Ishikawa (cell line): ENCODE measurements at regions not wholly inside any gene's neighbourhood (a gene's known extent, or its start where the extent isn't known, plus 50 kb on each side); places are given as distances from the start of the nearest gene placed in this dataset.

Experiments
- CEBPB ChIP-seq: IDR thresholded peaks from 2 replicates; pipeline ENCODE4 v1.6.1; 2012
- CREB1 ChIP-seq: IDR thresholded peaks from 2 replicates; pipeline ENCODE4 v1.6.1; 2012; ENCODE audit warnings: low read depth
- EGR1 ChIP-seq: IDR thresholded peaks from 2 replicates; pipeline ENCODE4 v1.6.1; 2012
- EP300 ChIP-seq: IDR thresholded peaks from 2 replicates; pipeline ENCODE4 v1.6.1; 2012; ENCODE audit warnings: borderline replicate concordance
- FOXM1 ChIP-seq: IDR thresholded peaks from 2 replicates; pipeline ENCODE4 v1.6.1; 2012; ENCODE audit warnings: low read depth, borderline replicate concordance
- NFIC ChIP-seq: IDR thresholded peaks from 2 replicates; pipeline ENCODE4 v1.6.1; 2012
- RAD21 ChIP-seq: IDR thresholded peaks from 2 replicates; pipeline ENCODE4 v1.6.1; 2012; ENCODE audit warnings: low read depth
- TAF1 ChIP-seq: IDR thresholded peaks from 2 replicates; pipeline ENCODE4 v1.6.1; 2012; ENCODE audit warnings: low read depth, mild to moderate bottlenecking
- TCF12 ChIP-seq: IDR thresholded peaks from 2 replicates; pipeline ENCODE4 v1.6.1; 2012; ENCODE audit warnings: low read depth
- TEAD4 ChIP-seq: IDR thresholded peaks from 2 replicates; pipeline ENCODE4 v1.6.1; 2012
- YY1 ChIP-seq: IDR thresholded peaks from 2 replicates; pipeline ENCODE4 v1.6.1; 2012; ENCODE audit warnings: low read depth
- ZBTB7A ChIP-seq: IDR thresholded peaks from 2 replicates; pipeline ENCODE4 v1.6.1; 2012; ENCODE audit warnings: low read depth
- TF ChIP-seq, protein P1 (sequence below): IDR thresholded peaks from 2 replicates; pipeline ENCODE4 v1.6.1; 2012
- TF ChIP-seq, protein P2 (sequence below): IDR thresholded peaks from 2 replicates; pipeline ENCODE4 v1.6.1; 2012; ENCODE audit warnings: low read depth, mild to moderate bottlenecking
- TF ChIP-seq, protein P3 (sequence below): IDR thresholded peaks from 2 replicates; pipeline ENCODE4 v1.6.1; 2012

DNA sequence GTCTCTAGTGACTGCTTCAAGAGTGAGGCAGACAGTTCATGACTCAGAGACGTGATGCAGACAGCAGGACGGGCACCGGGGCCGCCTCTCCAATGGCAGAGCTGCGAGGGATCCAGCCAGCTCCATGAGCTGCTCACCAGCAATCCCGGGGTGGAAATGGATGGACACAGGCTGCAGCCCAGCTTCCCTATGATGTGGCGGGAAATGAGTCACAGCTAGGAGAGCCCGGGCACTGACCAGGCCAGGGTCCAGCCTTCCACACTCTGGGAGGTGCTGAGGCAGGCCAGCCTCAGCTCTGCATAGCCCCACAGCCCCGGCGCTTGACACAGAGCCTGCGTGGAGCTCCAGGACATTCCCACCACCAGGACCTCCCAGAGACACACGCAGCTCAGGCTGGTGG, 244.8 kb upstream of the IRX2 start:
- TF ChIP-seq TEAD4: no peak
- no peak for TF ChIP-seq TCF12
- TF ChIP-seq, protein P1, sequence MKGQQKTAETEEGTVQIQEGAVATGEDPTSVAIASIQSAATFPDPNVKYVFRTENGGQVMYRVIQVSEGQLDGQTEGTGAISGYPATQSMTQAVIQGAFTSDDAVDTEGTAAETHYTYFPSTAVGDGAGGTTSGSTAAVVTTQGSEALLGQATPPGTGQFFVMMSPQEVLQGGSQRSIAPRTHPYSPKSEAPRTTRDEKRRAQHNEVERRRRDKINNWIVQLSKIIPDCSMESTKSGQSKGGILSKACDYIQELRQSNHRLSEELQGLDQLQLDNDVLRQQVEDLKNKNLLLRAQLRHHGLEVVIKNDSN: no peak
- TF ChIP-seq NFIC: no peak
- TF ChIP-seq TAF1: no peak
- no peak for TF ChIP-seq EGR1
- TF ChIP-seq, protein P2, sequence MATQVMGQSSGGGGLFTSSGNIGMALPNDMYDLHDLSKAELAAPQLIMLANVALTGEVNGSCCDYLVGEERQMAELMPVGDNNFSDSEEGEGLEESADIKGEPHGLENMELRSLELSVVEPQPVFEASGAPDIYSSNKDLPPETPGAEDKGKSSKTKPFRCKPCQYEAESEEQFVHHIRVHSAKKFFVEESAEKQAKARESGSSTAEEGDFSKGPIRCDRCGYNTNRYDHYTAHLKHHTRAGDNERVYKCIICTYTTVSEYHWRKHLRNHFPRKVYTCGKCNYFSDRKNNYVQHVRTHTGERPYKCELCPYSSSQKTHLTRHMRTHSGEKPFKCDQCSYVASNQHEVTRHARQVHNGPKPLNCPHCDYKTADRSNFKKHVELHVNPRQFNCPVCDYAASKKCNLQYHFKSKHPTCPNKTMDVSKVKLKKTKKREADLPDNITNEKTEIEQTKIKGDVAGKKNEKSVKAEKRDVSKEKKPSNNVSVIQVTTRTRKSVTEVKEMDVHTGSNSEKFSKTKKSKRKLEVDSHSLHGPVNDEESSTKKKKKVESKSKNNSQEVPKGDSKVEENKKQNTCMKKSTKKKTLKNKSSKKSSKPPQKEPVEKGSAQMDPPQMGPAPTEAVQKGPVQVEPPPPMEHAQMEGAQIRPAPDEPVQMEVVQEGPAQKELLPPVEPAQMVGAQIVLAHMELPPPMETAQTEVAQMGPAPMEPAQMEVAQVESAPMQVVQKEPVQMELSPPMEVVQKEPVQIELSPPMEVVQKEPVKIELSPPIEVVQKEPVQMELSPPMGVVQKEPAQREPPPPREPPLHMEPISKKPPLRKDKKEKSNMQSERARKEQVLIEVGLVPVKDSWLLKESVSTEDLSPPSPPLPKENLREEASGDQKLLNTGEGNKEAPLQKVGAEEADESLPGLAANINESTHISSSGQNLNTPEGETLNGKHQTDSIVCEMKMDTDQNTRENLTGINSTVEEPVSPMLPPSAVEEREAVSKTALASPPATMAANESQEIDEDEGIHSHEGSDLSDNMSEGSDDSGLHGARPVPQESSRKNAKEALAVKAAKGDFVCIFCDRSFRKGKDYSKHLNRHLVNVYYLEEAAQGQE: no peak
- TF ChIP-seq, protein P3, sequence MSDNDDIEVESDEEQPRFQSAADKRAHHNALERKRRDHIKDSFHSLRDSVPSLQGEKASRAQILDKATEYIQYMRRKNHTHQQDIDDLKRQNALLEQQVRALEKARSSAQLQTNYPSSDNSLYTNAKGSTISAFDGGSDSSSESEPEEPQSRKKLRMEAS: no peak
- TF ChIP-seq CEBPB: no peak
- no peak for TF ChIP-seq EP300
- TF ChIP-seq YY1: no peak
- TF ChIP-seq CREB1: no peak
- no peak for TF ChIP-seq ZBTB7A
- no peak for TF ChIP-seq FOXM1
- no peak for TF ChIP-seq RAD21

DNA sequence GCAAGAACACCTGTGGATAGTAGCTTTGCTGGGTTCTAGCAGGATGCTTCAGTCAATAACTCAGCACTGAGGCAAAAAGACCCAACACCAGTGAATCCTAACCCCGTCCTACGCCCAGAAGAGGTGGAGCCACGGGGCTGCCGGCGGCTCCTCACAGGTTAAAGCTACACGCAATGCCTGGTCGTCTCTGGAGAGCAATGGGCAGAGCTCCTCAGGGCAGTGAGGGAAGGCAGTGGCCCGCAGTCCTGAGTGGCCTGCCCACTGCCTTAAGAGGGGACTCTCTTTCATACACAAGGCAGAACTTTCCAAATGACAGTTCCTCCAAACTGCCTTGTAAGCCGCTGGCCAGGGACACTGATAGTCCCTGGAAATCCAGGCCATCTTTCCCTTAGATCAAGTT, 244.2 kb upstream of the IRX2 start:
- TF ChIP-seq EGR1: no peak
- TF ChIP-seq NFIC: no peak
- TF ChIP-seq, protein P3: no peak
- TF ChIP-seq TCF12: no peak
- TF ChIP-seq, protein P2: no peak
- no peak for TF ChIP-seq YY1
- TF ChIP-seq CEBPB: no peak
- no peak for TF ChIP-seq EP300
- no peak for TF ChIP-seq TEAD4
- no peak for TF ChIP-seq CREB1
- TF ChIP-seq, protein P1: no peak
- TF ChIP-seq ZBTB7A: no peak
- TF ChIP-seq FOXM1: no peak
- TF ChIP-seq TAF1: no peak
- no peak for TF ChIP-seq RAD21

DNA sequence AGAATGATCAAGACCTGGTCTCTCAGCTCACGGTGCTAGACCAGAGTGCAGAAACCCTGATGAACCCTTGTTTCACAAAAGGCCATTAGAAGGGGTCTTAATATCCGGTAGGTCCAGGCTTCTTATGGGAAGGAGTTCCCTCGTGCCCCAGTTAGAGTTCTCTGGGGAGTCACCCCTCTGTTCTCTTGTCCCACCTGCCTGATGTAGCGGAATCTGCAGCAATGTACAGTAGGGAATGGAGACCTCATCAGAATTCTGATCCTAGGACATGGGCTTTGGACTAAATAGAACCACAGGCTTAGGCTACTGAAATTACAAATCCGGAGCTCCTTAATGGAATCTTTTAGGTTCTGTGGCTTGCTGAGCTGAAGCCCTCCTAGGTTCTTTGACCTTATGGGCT, 243.6 kb upstream of the IRX2 start:
- TF ChIP-seq NFIC: no peak
- TF ChIP-seq, protein P1: no peak

DNA sequence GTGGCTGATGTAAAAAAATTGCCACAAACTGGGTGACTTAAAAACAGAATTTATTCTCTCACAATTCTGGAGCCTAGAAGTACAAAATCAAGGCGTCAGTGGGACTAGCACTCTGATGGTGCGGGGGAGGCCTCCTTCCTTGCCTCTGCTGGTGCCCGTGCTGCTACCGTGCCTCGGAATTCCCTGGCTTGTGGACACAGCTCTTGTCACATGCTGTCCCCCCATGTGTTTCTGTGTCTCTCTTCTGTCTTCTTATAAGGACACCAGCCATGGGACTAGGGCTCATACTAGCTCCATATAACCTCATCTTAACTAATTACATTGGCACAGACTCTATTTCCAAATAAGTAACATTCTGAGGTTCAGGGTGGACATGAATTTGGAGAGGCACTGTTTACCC, 242.3 kb upstream of the IRX2 start:
- no peak for TF ChIP-seq TEAD4

DNA sequence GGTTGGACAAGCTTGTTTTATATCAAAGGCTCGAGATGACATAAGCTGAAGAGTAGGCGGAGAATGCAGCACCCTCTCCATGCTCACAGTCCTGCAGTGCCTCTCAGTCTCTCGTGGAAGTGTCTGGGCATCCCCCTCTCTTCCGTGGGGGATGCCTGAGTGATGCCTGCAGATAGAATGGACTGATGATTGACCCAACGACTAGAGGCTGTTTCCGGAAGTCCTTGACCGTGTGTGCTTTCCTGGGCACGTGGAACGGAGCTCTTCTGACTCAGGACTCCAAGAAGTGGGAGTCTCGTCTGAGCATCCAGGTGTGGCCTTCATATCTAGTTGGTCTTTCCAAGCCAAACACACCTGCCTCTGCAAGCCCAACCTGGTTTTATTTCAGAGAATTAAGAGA, 241.8 kb upstream of the IRX2 start:
- TF ChIP-seq CREB1 (no peak), ZBTB7A (no peak), RAD21 (no peak), EP300 (no peak), EGR1 (no peak), TEAD4 (no peak), TAF1 (no peak), CEBPB (no peak), NFIC (no peak), TCF12 (no peak), FOXM1 (no peak), YY1 (no peak)
- TF ChIP-seq, protein P3: no peak
- TF ChIP-seq, protein P2: no peak
- TF ChIP-seq, protein P1: no peak
